Activated CD4-positive, alpha-beta T cell treated with anti-CD3 and anti-CD28 coated beads for 4 hours (primary cell): ENCODE measurements at regions not wholly inside any gene's neighbourhood (a gene's known extent, or its start where the extent isn't known, plus 50 kb on each side); places are given as distances from the start of the nearest gene placed in this dataset.
"Not testable (repeated sequence)": the region's sequence is repeated elsewhere in the genome, so short reads cannot be mapped to it uniquely, and the experiment has no call there.

Experiments used
- DNase-seq, 2 donors: peaks; one replicate each; pipeline ENCODE4 v3.0.0-alpha.2; 2020

- no peak for DNase-seq
These were observed 536.3 kb upstream of the GCFC2 start for GRCh38 chr2:76247006-76247405.

GRCh38 chr2:76211991-76212985 is 501.6 kb upstream of the GCFC2 start:
- no peak for DNase-seq

- no peak for DNase-seq
These were observed 499.8 kb upstream of the GCFC2 start for GRCh38 chr2:76210551-76210950.

GRCh38 chr2:76204048-76204447 is 493.3 kb upstream of the GCFC2 start:
- DNase-seq = no peak

- DNase-seq = no peak
These were observed 492.2 kb upstream of the GCFC2 start for GRCh38 chr2:76202866-76203265.

GRCh38 chr2:76197842-76198448 is 487.2 kb upstream of the GCFC2 start:
- peak; percentile 1 for DNase-seq

GRCh38 chr2:76197428-76197827 is 486.7 kb upstream of the GCFC2 start:
- no peak for DNase-seq

- DNase-seq = no peak
These were observed 483.5 kb upstream of the GCFC2 start for GRCh38 chr2:76194031-76194775.

- no peak for DNase-seq
These were observed 482.4 kb upstream of the GCFC2 start for GRCh38 chr2:76193089-76193488.

GRCh38 chr2:76188334-76189008 is 477.8 kb upstream of the GCFC2 start:
- DNase-seq = no peak

- DNase-seq = no peak
These were observed 476.7 kb upstream of the GCFC2 start for GRCh38 chr2:76187415-76187814.

- no peak for DNase-seq
These were observed 470.0 kb upstream of the GCFC2 start for GRCh38 chr2:76180676-76181075.

- no peak for DNase-seq
These were observed 467.9 kb upstream of the GCFC2 start for GRCh38 chr2:76178610-76179009.

GRCh38 chr2:76175295-76175694 is 464.6 kb upstream of the GCFC2 start:
- DNase-seq = no peak

GRCh38 chr2:76174505-76174904 is 463.8 kb upstream of the GCFC2 start:
- DNase-seq = no peak

GRCh38 chr2:76173206-76173605 is 462.5 kb upstream of the GCFC2 start:
- DNase-seq = not testable (repeated sequence)

- not testable (repeated sequence) for DNase-seq
These were observed 461.5 kb upstream of the GCFC2 start for GRCh38 chr2:76172154-76172595.

- DNase-seq = no peak
These were observed 460.1 kb upstream of the GCFC2 start for GRCh38 chr2:76170856-76171255.

- no peak for DNase-seq
These were observed 459.3 kb upstream of the GCFC2 start for GRCh38 chr2:76170009-76170384.

GRCh38 chr2:76169276-76170008 is 458.7 kb upstream of the GCFC2 start:
- DNase-seq = no peak

- DNase-seq = no peak
These were observed 453.1 kb upstream of the GCFC2 start for GRCh38 chr2:76163860-76164259.

GRCh38 chr2:76160670-76161069 is 450.0 kb upstream of the GCFC2 start:
- no peak for DNase-seq
